Ovary (tissue), 3 donors: ENCODE measurements at regions not wholly inside any gene's neighbourhood (a gene's known extent, or its start where the extent isn't known, plus 50 kb on each side); places are given as distances from the start of the nearest gene placed in this dataset.

ENCODE experiments used
- EP300 ChIP-seq: sonication (generic); formaldehyde crosslinking; IDR thresholded peaks from one replicate; pipeline ENCODE4 v1.6.1; 2017; ENCODE audit warnings: antibody characterized with exemption
- TF ChIP-seq, protein P1 (sequence below), 3 donors: fragments of 450-650 bp in 2 of 3; fragments of 200-600 bp in 1 of 3; IDR thresholded peaks; one replicate each; pipeline versions ENCODE4 v1.5.1 to v1.8.0; 2016 to 2022; ENCODE audit warnings: antibody characterized with exemption in 3 of 3, mild to moderate bottlenecking in 1 of 3
- donor health status: DM: no; HTN: no; CAD: no.

DNA sequence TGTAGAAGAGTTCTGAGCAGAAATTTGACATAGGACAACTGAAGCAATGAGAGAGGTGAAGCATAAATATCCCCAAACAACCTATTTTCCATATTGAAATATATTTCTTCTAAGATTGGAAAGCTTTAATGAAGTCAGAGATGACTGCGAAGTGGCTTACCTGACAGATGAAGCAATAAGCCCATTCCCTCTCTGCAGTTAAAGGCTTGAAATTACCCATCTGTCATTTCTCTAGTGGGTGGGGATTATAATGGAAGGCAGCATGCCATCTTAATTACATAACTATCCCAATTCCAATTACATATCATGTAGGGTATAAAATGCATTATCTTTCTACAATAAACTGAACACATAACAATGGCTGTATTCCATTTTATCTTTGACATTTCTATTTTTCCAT is 1070.5 kb downstream of the SI start:
- TF ChIP-seq, protein P1, sequence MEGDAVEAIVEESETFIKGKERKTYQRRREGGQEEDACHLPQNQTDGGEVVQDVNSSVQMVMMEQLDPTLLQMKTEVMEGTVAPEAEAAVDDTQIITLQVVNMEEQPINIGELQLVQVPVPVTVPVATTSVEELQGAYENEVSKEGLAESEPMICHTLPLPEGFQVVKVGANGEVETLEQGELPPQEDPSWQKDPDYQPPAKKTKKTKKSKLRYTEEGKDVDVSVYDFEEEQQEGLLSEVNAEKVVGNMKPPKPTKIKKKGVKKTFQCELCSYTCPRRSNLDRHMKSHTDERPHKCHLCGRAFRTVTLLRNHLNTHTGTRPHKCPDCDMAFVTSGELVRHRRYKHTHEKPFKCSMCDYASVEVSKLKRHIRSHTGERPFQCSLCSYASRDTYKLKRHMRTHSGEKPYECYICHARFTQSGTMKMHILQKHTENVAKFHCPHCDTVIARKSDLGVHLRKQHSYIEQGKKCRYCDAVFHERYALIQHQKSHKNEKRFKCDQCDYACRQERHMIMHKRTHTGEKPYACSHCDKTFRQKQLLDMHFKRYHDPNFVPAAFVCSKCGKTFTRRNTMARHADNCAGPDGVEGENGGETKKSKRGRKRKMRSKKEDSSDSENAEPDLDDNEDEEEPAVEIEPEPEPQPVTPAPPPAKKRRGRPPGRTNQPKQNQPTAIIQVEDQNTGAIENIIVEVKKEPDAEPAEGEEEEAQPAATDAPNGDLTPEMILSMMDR (IDR thresholded peaks at IDR 0.05): no peak
- TF ChIP-seq EP300: no peak
